CD4-positive, alpha-beta T cell (primary cell): ENCODE measurements at regions not wholly inside any gene's neighbourhood (a gene's known extent, or its start where the extent isn't known, plus 50 kb on each side); places are given as distances from the start of the nearest gene placed in this dataset.

Experiments
- ATAC-seq: fragments of 200-7000 bp; cut with Tn5 transposase; one replicate; pipeline ENCODE4 v1.10.0; 2022; ENCODE audit warnings: mild to moderate bottlenecking; ENCODE audit not compliant: poor library complexity
- CTCF ChIA-PET: fragments of 350-600 bp; sonication (Branson Sonifier 250); formaldehyde crosslinking; loops from one replicate; lab custom pipeline; 2021; ENCODE audit warnings: antibody characterized with exemption, inconsistent platforms; lab: Charles Lee
- POLR2A ChIA-PET: fragments of 350-600 bp; sonication (Branson Sonifier 250); formaldehyde crosslinking; loops from one replicate; lab custom pipeline; 2021; ENCODE audit warnings: antibody characterized with exemption, inconsistent platforms; lab: Charles Lee
- DNase-seq, 14 experiments: peaks; one replicate each; pipeline ENCODE4 v3.0.0-alpha.2; 2013 to 2020; ENCODE audit warnings: mixed read lengths in 2 of 14
- H3K27ac ChIP-seq, 2 donors: one replicate each; pipeline versions ENCODE4 v1.5.1 to v1.7.0; 2013; ENCODE audit warnings: low read length in 2 of 2, low read depth in 1 of 2, mild to moderate bottlenecking in 1 of 2
- H3K27me3 ChIP-seq, 2 experiments: 1 replicate in 1 of 2; 2 replicates in 1 of 2; pipeline versions ENCODE4 v1.6.1 to v1.7.0; 2013; ENCODE audit warnings: low read length in 2 of 2, control low read depth in 1 of 2, mild to moderate bottlenecking in 1 of 2, moderate library complexity in 1 of 2; ENCODE audit not compliant: insufficient read depth in 2 of 2, control insufficient read depth in 1 of 2
- H3K36me3 ChIP-seq: one replicate; pipeline ENCODE4 v1.6.1; 2013; ENCODE audit warnings: low read length, control low read depth; ENCODE audit not compliant: insufficient read depth
- H3K4me1 ChIP-seq: one replicate; pipeline ENCODE4 v1.6.1; 2013; ENCODE audit warnings: low read length, control low read depth; ENCODE audit not compliant: insufficient read depth
- H3K4me3 ChIP-seq: one replicate; pipeline ENCODE4 v1.5.1; 2013; ENCODE audit warnings: mild to moderate bottlenecking, low read length, moderate library complexity
- H3K9me3 ChIP-seq, 2 experiments: 1 replicate in 1 of 2; 2 replicates in 1 of 2; pipeline versions ENCODE4 v1.6.1 to v1.7.0; 2013; ENCODE audit warnings: low read length in 2 of 2, mild to moderate bottlenecking in 2 of 2, control low read depth in 1 of 2, moderate library complexity in 1 of 2; ENCODE audit not compliant: control insufficient read depth in 1 of 2, insufficient read depth in 1 of 2
- H3K27ac Mint-ChIP-seq: one replicate; pipeline ENCODE4 v1.8.0; 2020; ENCODE audit warnings: mixed read lengths
- H3K27me3 Mint-ChIP-seq: one replicate; pipeline ENCODE4 v1.8.0; 2021; ENCODE audit warnings: mixed read lengths
- H3K36me3 Mint-ChIP-seq: one replicate; pipeline ENCODE4 v1.8.0; 2021; ENCODE audit warnings: low read depth, mixed read lengths
- H3K4me1 Mint-ChIP-seq: one replicate; pipeline ENCODE4 v1.8.0; 2021; ENCODE audit warnings: low read depth, mixed read lengths
- H3K4me3 Mint-ChIP-seq: one replicate; pipeline ENCODE4 v1.8.0; 2020; ENCODE audit warnings: mild to moderate bottlenecking, mixed read lengths
- H3K9me3 Mint-ChIP-seq: one replicate; pipeline ENCODE4 v1.8.0; 2020; ENCODE audit warnings: mixed read lengths
- CTCF ChIP-seq: fragments of 200-600 bp; IDR thresholded peaks from one replicate; pipeline ENCODE4 v1.8.0; 2022; ENCODE audit warnings: antibody characterized with exemption, mild to moderate bottlenecking
- intact Hi-C, 2 experiments: fragments of 100-400 bp; cut with DNase I in 1 of 2; cut with micrococcal nuclease in 1 of 2; formaldehyde crosslinking; loops; one replicate each; pipeline versions ENCODE4 v1.15.1 to v1.9.0; 2023 to 2025; cut with DNase I, micrococcal nuclease

- Histone ChIP-seq H3K27me3 (no peaks in the 10 kb centered on the region), H3K9me3 (no peaks in the 10 kb centered on the region), H3K36me3 (no peaks in the 10 kb centered on the region), H3K4me3 (no peak overlapping the region), H3K4me1 (no peaks in the 10 kb centered on the region), H3K27ac (no peak overlapping the region)
- POLR2A ChIA-PET: no interaction called here
- Mint-ChIP-seq H3K4me3 (no peak overlapping the region), H3K27ac (no peak overlapping the region), H3K9me3 (peaks cover 8% of the 10 kb centered on the region), H3K36me3 (no peaks in the 10 kb centered on the region), H3K4me1 (no peaks in the 10 kb centered on the region), H3K27me3 (no peaks in the 10 kb centered on the region)
- DNase-seq: no peak
- TF ChIP-seq CTCF: no peak
- intact Hi-C loops: no loop called here
- CTCF ChIA-PET: no interaction called here
- no peak for ATAC-seq
These were observed 751.6 kb downstream of the NOVA1 start for GRCh38 chr14:25846246-25846645.

DNA sequence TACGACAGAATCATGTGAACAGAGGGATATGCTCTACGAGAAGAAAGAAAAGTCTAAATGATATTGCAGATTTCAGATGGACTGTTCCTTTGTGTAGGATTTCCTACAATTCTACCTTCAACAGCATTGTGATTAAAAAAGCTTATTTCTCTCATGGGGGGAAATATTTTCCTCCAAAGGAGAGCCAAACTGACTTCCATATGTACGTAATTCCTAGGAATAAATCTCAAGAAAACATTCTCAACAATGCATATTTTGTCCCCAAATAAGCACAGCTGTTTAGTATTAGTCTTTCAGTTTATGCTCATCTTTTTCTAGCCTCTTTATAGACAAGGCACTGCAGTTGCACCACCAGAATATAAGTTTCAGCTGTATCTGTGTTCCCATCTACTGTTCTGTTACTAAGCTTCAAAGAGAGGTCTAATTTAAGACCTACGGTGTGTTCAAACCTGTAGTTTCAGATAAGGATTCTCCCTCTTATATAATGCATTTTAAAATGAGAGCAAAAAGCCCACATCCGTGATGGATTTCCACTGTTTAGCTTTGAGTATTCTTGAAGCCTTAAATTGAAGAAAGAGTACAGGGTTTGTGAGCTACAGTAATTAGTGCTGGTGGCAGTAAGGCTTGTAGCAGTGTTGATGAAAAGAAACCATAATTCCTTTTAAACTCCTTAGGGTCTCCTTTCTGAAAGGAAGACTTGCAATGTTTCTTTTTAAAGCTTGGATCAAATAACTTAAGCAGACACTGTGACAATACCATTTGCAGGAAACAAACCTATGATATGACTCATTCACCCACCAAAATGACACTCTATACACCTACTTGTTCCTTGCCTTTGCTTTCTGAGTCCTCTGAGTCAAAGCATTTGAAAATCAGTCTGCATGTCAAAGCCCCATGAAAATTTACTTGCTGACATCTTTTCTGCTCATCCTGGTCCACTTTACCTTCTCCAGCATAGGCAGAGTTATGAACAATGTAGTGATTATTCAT, 754.1 kb downstream of the NOVA1 start:
- Mint-ChIP-seq H3K4me1 (no peaks in the 10 kb centered on the region), H3K36me3 (no peaks in the 10 kb centered on the region), H3K9me3 (peaks cover 4% of the 10 kb centered on the region), H3K27me3 (no peaks in the 10 kb centered on the region), H3K27ac (no peak overlapping the region), H3K4me3 (no peak overlapping the region)
- Histone ChIP-seq H3K36me3 (no peaks in the 10 kb centered on the region), H3K9me3 (no peaks in the 10 kb centered on the region), H3K4me1 (no peaks in the 10 kb centered on the region), H3K4me3 (no peak overlapping the region), H3K27me3 (no peaks in the 10 kb centered on the region), H3K27ac (no peak overlapping the region)
- TF ChIP-seq CTCF: no peak
- ChIA-PET CTCF (no interaction called here), POLR2A (interaction anchor here (0.6 kb wide), 1 partner anchor 9 kb away, joined by 3 read pairs; no protein-coding TSS in a partner anchor)
- DNase-seq (no peak), ATAC-seq (no peak)
- intact Hi-C loops: no loop called here

- no peaks in the 10 kb centered on the region for H3K27me3 Mint-ChIP-seq
- TF ChIP-seq CTCF: no peak
- Histone ChIP-seq H3K27me3 (no peaks in the 10 kb centered on the region), H3K4me3 (no peak overlapping the region), H3K9me3 (no peaks in the 10 kb centered on the region), H3K36me3 (no peaks in the 10 kb centered on the region), H3K4me1 (no peaks in the 10 kb centered on the region), H3K27ac (no peak overlapping the region)
- H3K27ac Mint-ChIP-seq: no peak overlapping the region
- ChIA-PET POLR2A (no interaction called here), CTCF (no interaction called here)
- intact Hi-C loops: no loop called here
- ATAC-seq: no peak
- no peak for DNase-seq
- no peaks in the 10 kb centered on the region for H3K4me1 Mint-ChIP-seq
- no peaks in the 10 kb centered on the region for H3K36me3 Mint-ChIP-seq
- H3K4me3 Mint-ChIP-seq: no peak overlapping the region
- peaks cover 7% of the 10 kb centered on the region for H3K9me3 Mint-ChIP-seq
These were observed 756.6 kb downstream of the NOVA1 start for GRCh38 chr14:25841226-25841625.
